ENCODE measurements at regions not wholly inside any gene's neighbourhood (a gene's known extent, or its start where the extent isn't known, plus 50 kb on each side); places are given as distances from the start of the nearest gene placed in this dataset.

GRCh38 chr3:152043620-152044019, 170.2 kb downstream of the SUCNR1 start:
- no peak for DNase-seq
- H3K4me3 Mint-ChIP-seq, result no peak overlapping the region
- peaks cover 0 to 6% (median 5%) of the 10 kb centered on the region in 3 experiments; a peak in 3 of 7 replicates for H3K36me3 Mint-ChIP-seq (ENCODE audit: insufficient read depth in 1 of 3, low read depth in 3 of 3)
- Histone ChIP-seq H3K79me2 (ENCODE audit: insufficient read depth, low read length) (no peaks in the 10 kb centered on the region), H3K27ac (ENCODE audit: insufficient read length, low read depth, low read length) (no peak overlapping the region), H4K91ac (ENCODE audit: insufficient read length, low read depth, low read length) (no peak overlapping the region), H3K23ac (ENCODE audit: insufficient read length, low read depth, low read length) (no peak overlapping the region), H2BK15ac (ENCODE audit: low read depth, low read length) (no peak overlapping the region), H3K79me1 (ENCODE audit: insufficient read depth, low read depth, low read length, poor library complexity, severe bottlenecking) (no peaks in the 10 kb centered on the region), H2AK5ac (ENCODE audit: insufficient read length, low read length) (no peak overlapping the region), H3K27me3 (ENCODE audit: insufficient read depth, low read length) (no peaks in the 10 kb centered on the region), H3K4me2 (ENCODE audit: insufficient read depth, insufficient read length, low read length) (no peak overlapping the region), H3K4me1 (ENCODE audit: insufficient read depth, low read length) (no peaks in the 10 kb centered on the region), H3K18ac (ENCODE audit: insufficient read length, low read depth, low read length) (no peak overlapping the region), H4K5ac (ENCODE audit: insufficient read length, low read depth, low read length) (no peak overlapping the region), H2BK5ac (ENCODE audit: insufficient read length, low read length) (no peak overlapping the region), H3T11ph (ENCODE audit: low read length) (no peak overlapping the region), H2BK12ac (ENCODE audit: insufficient read length, low read depth, low read length) (no peak overlapping the region), H3K4ac (ENCODE audit: low read depth, low read length) (no peak overlapping the region), H2BK120ac (ENCODE audit: low read depth, low read length, poor library complexity, severe bottlenecking) (no peak overlapping the region), H3K56ac (ENCODE audit: insufficient read length, low read depth, low read length) (no peak overlapping the region), H2BK20ac (ENCODE audit: low read depth, low read length, poor library complexity, severe bottlenecking) (no peak overlapping the region), H4K20me1 (ENCODE audit: control insufficient read depth, insufficient read depth, insufficient read length) (no peaks in the 10 kb centered on the region), H3K14ac (ENCODE audit: insufficient read depth, low read length) (no peak overlapping the region), H3K9ac (ENCODE audit: extremely low read depth, insufficient read length, low read length) (no peak overlapping the region), H4K8ac (replicated peaks; ENCODE audit: insufficient read length, low read depth, low read length) (no peak overlapping the region), H3K23me2 (ENCODE audit: insufficient read length, low read depth, low read length, poor library complexity, severe bottlenecking) (no peaks in the 10 kb centered on the region), H2AFZ (ENCODE audit: low read length) (no peak overlapping the region), H3K9me3 (ENCODE audit: control insufficient read depth, low read depth, low read length) (no peaks in the 10 kb centered on the region)
- no peaks in the 10 kb centered on the region for H3K27me3 Mint-ChIP-seq (ENCODE audit: low read depth)
- no peak overlapping the region for H3K27ac Mint-ChIP-seq
- TF ChIP-seq CTCF (conservative IDR thresholded peaks at IDR 0.05), result no peak
- H3K4me1 Mint-ChIP-seq, result peaks cover 0 to 4% of the 10 kb centered on the region in 2 experiments; a peak in 1 of 4 replicates
- WGBS (ENCODE audit: extremely low coverage, insufficient read length, low lambda C conversion rate), result no CpG with 5 or more reads among the region's 3 CpGs
- peaks cover 0 to 11% of the 10 kb centered on the region in 2 experiments; a peak in 4 of 5 replicates for H3K9me3 Mint-ChIP-seq

Measured in H9 (cell line).